CD4-positive, alpha-beta T cell treated with Interleukin-10 for 1 hour (primary cell): ENCODE measurements at regions not wholly inside any gene's neighbourhood (a gene's known extent, or its start where the extent isn't known, plus 50 kb on each side); places are given as distances from the start of the nearest gene placed in this dataset.
"Not testable (repeated sequence)": the region's sequence is repeated elsewhere in the genome, so short reads cannot be mapped to it uniquely, and the experiment has no call there.

Source experiments
- DNase-seq: peaks from one replicate; pipeline ENCODE4 v3.0.0-alpha.2; 2020

DNA sequence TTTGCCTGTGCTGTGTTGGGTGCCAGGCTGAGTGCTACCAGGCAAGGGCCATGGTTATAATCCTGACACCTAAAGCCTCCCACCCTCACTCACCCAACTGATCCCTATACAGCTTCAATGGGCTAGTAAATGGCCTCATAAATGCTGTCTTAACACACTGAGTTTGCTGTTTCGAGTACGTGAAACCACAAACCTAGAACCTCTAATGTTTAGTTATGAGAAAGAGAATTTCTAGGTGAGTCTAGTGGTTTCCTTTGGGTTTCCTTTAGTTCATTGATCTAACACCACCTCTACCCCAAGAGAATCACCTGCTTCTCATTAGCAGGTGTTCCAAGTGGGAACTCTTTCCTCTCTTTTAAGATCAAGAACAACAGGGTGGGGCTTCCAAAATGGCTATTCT, 172.0 kb downstream of the MC4R start:
- DNase-seq: no peak

DNA sequence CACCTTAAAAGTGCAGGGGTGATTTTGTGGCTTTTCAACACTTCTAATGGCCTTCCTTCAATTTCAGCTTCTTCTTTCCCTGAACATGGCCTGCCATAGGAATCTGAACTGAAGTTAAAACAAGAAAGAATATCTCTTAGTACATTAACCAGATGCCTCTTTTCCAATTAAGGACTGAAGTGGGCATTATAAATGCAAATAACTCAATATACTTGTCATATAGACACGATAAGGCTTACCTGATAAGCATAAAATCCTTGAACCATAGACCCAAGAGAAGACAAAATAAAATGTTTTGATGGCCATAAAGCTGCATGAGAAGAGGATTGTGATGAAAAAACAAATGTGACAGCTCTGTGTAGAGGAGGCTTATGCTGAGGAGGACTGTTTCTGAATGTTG, 173.1 kb downstream of the MC4R start:
- no peak for DNase-seq

GRCh38 chr18:60197671-60198462, 174.7 kb downstream of the MC4R start:
- no peak for DNase-seq

DNA sequence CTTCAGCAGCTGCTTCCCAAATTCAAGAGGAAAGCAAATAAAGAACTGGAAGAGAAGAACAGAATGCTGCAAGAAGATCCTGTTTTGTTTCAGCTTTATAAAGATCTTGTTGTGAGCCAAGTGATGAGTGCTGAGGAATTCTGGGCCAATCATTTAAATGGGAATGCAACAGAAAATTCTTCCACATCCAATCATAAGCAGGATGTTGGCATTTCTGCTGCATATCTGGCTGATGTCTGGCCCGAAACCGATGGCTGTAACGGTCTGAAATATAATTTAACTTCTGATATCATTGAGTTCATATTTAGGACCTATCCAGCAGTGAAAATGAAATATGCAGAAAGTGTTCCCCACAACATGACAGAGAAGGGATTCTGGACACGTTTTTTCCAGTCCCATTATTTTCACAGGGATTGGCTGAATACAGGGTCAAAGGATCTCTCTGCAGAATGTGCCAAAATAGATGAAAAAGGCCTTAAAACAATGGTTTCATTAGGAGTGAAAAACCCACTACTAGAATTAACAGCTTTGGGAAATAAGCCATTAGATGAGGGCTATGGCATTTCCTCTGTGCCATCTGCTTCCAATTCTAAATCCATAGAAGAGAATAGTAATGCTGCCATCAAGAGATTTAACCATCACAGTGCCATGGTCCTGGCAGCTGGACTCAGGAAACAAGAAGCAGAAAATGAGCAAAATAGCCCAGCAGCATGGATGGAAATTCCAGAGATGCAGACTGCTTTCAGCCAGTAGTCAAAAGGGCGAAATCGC, 175.6 kb downstream of the MC4R start:
- DNase-seq: no peak

DNA sequence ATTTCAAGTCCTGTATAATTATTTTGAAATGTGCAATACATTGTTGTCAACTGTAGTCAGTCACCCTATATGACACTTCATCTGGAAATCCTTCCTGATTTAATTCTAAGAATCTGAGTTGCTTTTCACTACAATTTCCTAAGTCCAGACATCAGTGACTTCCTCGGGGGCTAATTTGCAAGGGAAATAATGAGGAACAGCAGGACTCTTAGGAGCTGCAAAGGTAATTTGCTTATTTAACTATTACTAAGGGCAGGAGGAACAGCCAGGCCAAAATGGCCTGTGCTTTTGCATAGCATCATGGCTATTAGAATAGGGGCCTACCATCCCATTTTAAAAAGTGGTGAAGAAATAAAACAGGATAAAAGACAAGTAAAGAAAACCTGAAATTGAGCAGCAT, 178.8 kb downstream of the MC4R start:
- DNase-seq: no peak

GRCh38 chr18:60191926-60192325, 180.6 kb downstream of the MC4R start:
- no peak for DNase-seq

DNA sequence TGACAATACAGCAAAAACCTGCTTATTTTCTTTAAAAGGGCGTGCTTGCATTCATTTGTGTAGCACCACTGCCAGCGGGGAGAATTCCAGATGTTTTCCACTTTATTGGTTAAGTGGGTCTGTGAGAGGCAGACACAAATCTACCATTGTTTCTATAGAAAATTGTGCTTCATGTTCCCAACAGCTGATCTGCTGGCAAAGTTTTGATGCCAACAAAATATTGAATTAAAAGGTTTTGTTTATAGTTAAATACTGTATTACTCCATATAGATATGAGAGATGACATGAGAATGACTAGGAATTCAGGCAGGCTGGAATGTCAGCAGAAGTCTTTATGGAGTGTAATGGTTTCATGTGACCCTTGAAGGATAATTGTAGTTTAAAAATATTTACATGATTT, 182.7 kb downstream of the MC4R start:
- DNase-seq: no peak

GRCh38 chr18:60188958-60189357, 183.6 kb downstream of the MC4R start:
- no peak for DNase-seq

GRCh38 chr18:60182223-60182622, 190.4 kb downstream of the MC4R start:
- DNase-seq: no peak

GRCh38 chr18:60180671-60181070, 191.9 kb downstream of the MC4R start:
- no peak for DNase-seq

- DNase-seq: not testable (repeated sequence)
Observed at GRCh38 chr18:60178224-60178623, 194.4 kb downstream of the MC4R start.

- DNase-seq: no peak
Observed at GRCh38 chr18:60176259-60176658, 196.3 kb downstream of the MC4R start.

GRCh38 chr18:60174832-60175231, 197.7 kb downstream of the MC4R start:
- no peak for DNase-seq

GRCh38 chr18:60172030-60172429, 200.5 kb downstream of the MC4R start:
- DNase-seq: no peak

DNA sequence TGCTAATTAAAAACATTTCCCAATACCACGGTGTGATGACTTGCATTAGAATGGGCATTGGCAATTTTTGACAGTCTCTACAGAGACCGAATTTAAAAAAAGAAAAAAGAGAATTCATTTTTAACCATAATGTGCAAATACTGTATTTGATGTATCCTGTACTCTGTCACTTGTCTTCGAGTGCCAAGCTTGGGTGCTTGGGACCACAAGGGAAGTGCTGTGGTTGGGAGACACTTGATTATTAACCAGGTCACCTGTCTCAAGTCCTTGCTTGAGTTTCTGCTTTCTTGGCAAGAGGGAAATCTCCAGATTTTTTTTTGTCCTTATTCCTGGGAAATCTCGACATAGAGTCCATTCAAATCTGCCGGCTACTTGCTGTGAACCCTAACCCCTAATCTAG, 209.0 kb downstream of the MC4R start:
- no peak for DNase-seq

- DNase-seq: no peak
Observed at GRCh38 chr18:60162388-60162787, 210.2 kb downstream of the MC4R start.

- no peak for DNase-seq
Observed at GRCh38 chr18:60157810-60158209, 214.8 kb downstream of the MC4R start.

DNA sequence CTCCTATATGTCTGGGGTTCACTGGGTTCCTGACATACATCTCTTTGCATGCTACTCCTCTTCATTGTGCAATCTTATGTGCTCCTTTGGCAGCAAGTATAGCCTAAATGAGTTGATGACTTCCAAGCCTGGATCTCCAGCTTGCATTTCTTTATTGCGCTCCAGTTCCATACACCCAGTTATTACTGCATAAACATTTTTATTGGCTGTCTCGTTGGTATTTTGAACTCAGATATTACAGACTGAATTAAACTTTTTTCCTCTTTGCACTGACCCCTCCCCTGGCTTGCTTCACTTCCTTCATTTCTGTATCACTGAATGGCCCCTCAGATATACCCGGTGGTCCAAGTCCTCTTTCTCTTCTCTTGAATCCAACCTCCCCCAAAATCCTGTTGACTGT, 219.2 kb downstream of the MC4R start:
- DNase-seq: no peak

GRCh38 chr18:60149316-60149715, 223.3 kb downstream of the MC4R start:
- no peak for DNase-seq

DNA sequence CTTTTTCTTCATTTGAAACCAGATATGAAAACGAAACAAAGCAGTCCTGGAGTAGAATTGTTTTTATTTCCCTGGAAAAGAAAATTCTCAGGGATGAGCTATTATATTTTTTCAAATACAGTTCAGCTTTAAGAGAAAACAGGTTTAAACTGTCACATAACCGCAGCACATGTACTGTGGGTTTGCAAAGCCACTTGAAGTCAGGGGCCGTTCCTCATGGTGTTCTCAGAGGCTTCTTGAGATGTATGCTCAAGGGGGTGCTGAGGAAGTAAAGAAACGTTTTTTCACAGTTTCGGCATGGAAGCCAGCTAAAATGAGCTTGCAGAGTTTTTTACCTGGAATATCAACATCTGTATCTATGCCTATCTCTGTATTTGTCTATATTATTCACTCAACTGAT, 225.3 kb downstream of the MC4R start:
- no peak for DNase-seq

- no peak for DNase-seq
Observed at GRCh38 chr18:60146220-60146960, 226.2 kb downstream of the MC4R start.

- no peak for DNase-seq
Observed at GRCh38 chr18:60145776-60146175, 226.8 kb downstream of the MC4R start.

DNA sequence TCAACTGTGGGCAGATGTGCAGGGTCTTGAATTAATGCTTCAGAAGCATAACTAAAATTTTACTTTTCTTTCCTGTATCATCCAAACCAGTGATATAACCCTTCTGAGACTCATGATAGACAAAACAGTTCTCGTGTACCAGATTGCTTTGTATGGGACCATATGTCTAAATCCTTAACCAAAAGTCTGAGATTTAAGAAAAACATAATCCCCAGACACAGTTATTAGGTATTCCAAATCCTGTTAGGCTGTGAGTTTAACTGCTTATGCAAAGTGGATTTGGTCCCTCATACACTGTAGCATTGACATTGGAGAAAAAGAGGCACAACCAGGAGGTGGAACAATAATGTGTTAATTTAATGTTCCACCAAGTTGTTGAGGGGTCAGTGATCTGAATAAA, 235.0 kb downstream of the PMAIP1 start:
- DNase-seq: no peak

GRCh38 chr18:60130284-60130683, 230.5 kb downstream of the PMAIP1 start:
- no peak for DNase-seq
